GM12801 (cell line): ENCODE measurements at regions not wholly inside any gene's neighbourhood (a gene's known extent, or its start where the extent isn't known, plus 50 kb on each side); places are given as distances from the start of the nearest gene placed in this dataset.

Source experiments
- TF ChIP-seq, protein P1 (sequence below): IDR thresholded peaks from one replicate; pipeline ENCODE4 v1.5.1; 2011; ENCODE audit warnings: control low read depth; ENCODE audit not compliant: insufficient read length; ENCODE audit errors: extremely low read depth

DNA sequence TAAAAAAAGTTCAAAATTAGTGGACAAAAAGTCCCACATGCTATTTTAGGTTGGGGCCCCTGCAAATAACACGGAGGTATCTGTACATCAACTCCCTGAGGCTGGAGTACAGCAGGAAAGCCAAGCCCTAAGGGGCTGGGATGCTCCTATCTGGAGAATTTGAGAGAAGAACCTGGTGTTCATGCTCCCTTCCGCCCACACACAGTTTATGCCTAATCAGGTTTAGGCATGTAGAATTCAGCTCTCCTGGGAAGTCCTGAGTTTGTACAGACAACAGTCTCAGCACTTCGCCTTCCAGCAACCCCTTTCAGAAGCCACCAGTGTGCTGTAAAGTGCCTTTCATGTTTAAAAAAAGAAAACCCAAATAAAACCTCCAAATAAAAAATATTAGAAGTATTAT, 237.3 kb upstream of the GRIP1 start:
- TF ChIP-seq, protein P1, sequence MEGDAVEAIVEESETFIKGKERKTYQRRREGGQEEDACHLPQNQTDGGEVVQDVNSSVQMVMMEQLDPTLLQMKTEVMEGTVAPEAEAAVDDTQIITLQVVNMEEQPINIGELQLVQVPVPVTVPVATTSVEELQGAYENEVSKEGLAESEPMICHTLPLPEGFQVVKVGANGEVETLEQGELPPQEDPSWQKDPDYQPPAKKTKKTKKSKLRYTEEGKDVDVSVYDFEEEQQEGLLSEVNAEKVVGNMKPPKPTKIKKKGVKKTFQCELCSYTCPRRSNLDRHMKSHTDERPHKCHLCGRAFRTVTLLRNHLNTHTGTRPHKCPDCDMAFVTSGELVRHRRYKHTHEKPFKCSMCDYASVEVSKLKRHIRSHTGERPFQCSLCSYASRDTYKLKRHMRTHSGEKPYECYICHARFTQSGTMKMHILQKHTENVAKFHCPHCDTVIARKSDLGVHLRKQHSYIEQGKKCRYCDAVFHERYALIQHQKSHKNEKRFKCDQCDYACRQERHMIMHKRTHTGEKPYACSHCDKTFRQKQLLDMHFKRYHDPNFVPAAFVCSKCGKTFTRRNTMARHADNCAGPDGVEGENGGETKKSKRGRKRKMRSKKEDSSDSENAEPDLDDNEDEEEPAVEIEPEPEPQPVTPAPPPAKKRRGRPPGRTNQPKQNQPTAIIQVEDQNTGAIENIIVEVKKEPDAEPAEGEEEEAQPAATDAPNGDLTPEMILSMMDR = no peak

DNA sequence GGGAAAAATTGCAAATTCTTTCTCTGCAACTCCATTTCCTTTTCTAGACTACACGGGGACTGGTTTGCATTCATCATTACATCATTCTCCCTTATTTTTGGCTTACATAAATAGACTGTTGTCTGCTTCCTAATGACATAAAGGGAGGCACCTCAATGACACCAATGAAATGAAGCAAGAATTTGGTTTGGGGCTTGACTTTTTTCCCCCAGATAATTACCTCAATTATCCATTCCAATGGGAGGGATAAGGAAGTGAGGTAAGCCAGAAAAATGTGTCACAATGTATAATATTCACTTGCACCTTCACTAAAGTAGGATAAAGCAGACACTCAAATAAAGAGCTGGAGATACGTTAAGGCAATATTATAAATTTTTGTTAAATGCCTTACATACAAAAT, 240.6 kb upstream of the GRIP1 start:
- TF ChIP-seq, protein P1 = no peak

DNA sequence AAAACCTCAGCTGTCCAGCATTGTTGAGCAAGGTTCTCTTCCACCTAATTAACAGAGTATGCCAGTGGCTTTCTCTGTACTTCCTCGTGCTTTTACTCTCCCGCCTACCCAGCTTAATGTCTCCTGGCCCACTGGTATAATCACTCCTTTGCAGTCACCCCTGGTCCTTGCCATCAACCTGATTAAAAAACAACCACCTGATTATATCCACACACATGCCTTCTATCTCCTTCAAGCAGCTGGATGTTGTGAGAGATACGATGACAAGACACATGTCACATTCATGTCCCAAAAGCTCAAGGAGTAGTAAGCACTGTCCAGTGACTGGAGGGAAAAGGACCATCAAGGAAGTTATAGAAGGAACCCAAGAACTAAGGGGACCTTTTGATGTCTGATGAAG, 241.3 kb upstream of the GRIP1 start:
- TF ChIP-seq, protein P1 = no peak

DNA sequence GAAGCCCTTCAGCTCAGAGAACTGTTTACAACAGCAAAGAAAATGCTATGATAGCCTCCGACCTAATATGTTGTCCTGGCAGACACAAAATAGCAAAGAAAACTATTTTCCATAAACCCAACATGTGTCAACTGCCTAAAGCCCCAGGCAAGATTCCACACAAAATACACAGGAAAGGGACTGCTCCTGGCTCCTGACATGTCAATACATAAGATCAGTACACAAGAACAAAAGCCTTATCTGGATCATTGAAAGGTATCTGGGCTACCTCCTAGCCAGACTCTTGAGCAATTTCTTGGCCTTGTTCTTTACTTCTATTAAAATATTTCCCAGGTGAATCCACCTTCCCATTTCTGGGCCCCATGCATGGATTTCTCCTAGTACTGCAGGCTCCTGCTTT, 242.3 kb upstream of the GRIP1 start:
- TF ChIP-seq, protein P1 = no peak

DNA sequence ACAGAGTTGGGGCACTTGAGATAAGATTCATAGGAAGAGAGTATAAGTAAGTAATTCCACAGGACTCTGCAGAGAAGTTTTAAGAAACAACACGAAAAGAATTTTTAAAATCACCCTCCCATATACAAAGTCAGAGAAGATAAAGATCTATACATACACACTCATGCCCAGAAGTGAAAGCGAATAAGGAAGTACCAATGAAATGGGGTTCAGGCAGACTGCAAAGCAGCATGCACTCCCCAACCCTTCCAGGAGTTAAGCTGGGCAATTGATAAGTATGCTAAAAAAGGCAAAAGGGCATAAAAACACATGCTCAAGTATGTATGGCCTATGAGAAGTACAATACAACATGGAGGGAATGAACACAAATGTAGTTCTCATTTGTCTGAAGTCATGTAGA, 246.2 kb upstream of the GRIP1 start:
- TF ChIP-seq, protein P1 = no peak

DNA sequence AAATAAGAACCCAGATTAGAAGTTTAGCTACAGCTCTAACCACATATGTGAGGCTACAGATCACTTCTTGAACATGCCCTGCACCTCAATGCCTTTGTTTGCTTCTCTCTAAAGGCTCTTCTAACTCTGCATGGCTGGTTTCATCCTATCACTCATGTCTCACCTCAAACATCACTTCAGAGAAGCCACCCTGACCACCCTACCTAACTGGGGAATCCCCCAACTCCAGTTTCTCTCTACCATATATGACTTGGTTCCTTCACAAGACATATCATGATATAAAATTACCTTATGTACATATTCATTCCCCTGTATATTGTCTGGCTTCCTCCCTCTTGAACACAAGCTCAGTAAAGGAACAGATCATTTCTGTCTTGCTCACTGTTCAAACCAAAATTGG, 250.2 kb upstream of the GRIP1 start:
- TF ChIP-seq, protein P1 = no peak

DNA sequence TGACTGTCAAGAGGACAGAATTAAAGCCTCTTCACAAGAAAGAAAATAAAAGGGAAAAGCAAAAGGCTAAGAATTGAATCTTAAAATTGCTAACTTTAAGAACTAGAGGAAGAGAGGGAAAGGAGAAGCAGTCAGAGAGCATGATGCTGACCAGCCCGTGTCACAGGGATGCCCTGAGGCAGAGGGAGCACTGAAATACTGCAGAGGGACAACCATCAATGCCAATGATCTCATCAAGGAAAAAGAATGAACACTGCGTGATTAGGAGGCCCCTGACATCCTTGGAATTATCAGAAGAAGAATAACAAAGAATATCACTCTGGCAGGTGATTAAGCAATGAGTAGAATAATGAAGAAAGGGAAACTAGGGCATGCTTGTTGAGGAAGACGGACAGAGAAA, 252.2 kb upstream of the GRIP1 start:
- TF ChIP-seq, protein P1 = no peak

DNA sequence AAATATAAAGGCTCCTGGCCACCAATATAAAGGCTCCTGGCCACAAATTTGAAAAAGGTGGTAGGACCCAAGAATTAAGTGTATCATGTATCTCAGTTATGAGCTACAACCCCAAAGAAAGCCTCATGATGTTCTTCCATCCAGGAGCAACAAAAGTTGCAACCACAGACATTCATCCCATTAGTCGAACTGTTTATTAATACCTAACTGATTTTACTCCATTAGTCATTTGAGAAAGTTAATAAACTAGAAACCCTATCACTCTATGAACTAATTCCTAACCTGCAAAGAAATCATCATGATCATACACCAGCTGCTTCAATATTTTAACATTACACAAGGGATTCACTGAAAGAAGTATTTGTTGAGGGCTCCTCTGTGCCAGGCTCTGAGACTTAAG, 253.2 kb upstream of the GRIP1 start:
- TF ChIP-seq, protein P1 = no peak
